ENCODE measurements at regions not wholly inside any gene's neighbourhood (a gene's known extent, or its start where the extent isn't known, plus 50 kb on each side); places are given as distances from the start of the nearest gene placed in this dataset.

- Histone ChIP-seq H3K36me3 (ENCODE audit: insufficient read depth, insufficient read length, low read length) (no peaks in the 10 kb centered on the region), H3K27me3 (ENCODE audit: insufficient read depth, insufficient read length) (no peaks in the 10 kb centered on the region), H3K9me3 (ENCODE audit: insufficient read depth, low read length) (no peaks in the 10 kb centered on the region), H3K4me1 (ENCODE audit: insufficient read depth, insufficient read length) (no peaks in the 10 kb centered on the region), H3K9ac (ENCODE audit: insufficient read length, low read depth) (no peak overlapping the region), H3K4me3 (ENCODE audit: insufficient read length, low read depth) (no peak overlapping the region)
- no peak for DNase-seq (ENCODE audit: low read depth, low spot score)
- TF ChIP-seq SUZ12 (IDR thresholded peaks at IDR 0.05; ENCODE audit: extremely low read depth, insufficient read depth, insufficient read length) (no peak), YY1 (IDR thresholded peaks at IDR 0.05; ENCODE audit: insufficient read depth, insufficient read length) (no peak), ZNF274 (IDR thresholded peaks at IDR 0.05; ENCODE audit: low read depth, low read length) (no peak)
Measured at GRCh38 chr5:169435506-169436229, 134.7 kb upstream of the SLIT3 start.

- Histone ChIP-seq H3K27me3 (ENCODE audit: insufficient read depth, insufficient read length) (no peaks in the 10 kb centered on the region), H3K36me3 (ENCODE audit: insufficient read depth, insufficient read length, low read length) (no peaks in the 10 kb centered on the region), H3K9me3 (ENCODE audit: insufficient read depth, low read length) (no peaks in the 10 kb centered on the region), H3K9ac (ENCODE audit: insufficient read length, low read depth) (no peak overlapping the region), H3K4me1 (ENCODE audit: insufficient read depth, insufficient read length) (no peaks in the 10 kb centered on the region), H3K4me3 (ENCODE audit: insufficient read length, low read depth) (no peak overlapping the region)
- TF ChIP-seq YY1 (IDR thresholded peaks at IDR 0.05; ENCODE audit: insufficient read depth, insufficient read length) (no peak), ZNF274 (IDR thresholded peaks at IDR 0.05; ENCODE audit: low read depth, low read length) (no peak), SUZ12 (IDR thresholded peaks at IDR 0.05; ENCODE audit: extremely low read depth, insufficient read depth, insufficient read length) (no peak)
- DNase-seq (ENCODE audit: low read depth, low spot score) = no peak
Measured at GRCh38 chr5:169433221-169433651, 132.3 kb upstream of the SLIT3 start.

- Histone ChIP-seq H3K9ac (ENCODE audit: insufficient read length, low read depth) (no peak overlapping the region), H3K4me1 (ENCODE audit: insufficient read depth, insufficient read length) (no peaks in the 10 kb centered on the region), H3K9me3 (ENCODE audit: insufficient read depth, low read length) (no peaks in the 10 kb centered on the region), H3K36me3 (ENCODE audit: insufficient read depth, insufficient read length, low read length) (no peaks in the 10 kb centered on the region), H3K27me3 (ENCODE audit: insufficient read depth, insufficient read length) (no peaks in the 10 kb centered on the region), H3K4me3 (ENCODE audit: insufficient read length, low read depth) (no peak overlapping the region)
- no peak for DNase-seq (ENCODE audit: low read depth, low spot score)
- TF ChIP-seq YY1 (IDR thresholded peaks at IDR 0.05; ENCODE audit: insufficient read depth, insufficient read length) (no peak), SUZ12 (IDR thresholded peaks at IDR 0.05; ENCODE audit: extremely low read depth, insufficient read depth, insufficient read length) (no peak), ZNF274 (IDR thresholded peaks at IDR 0.05; ENCODE audit: low read depth, low read length) (no peak)
Measured at GRCh38 chr5:169431386-169431785, 130.4 kb upstream of the SLIT3 start.

GRCh38 chr5:169430671-169431070, 129.7 kb upstream of the SLIT3 start:
- no peaks in the 10 kb centered on the region for H3K4me1 ChIP-seq (ENCODE audit: insufficient read depth, insufficient read length)
- no peak for TF ChIP-seq YY1 (IDR thresholded peaks at IDR 0.05; ENCODE audit: insufficient read depth, insufficient read length)
- TF ChIP-seq ZNF274 (IDR thresholded peaks at IDR 0.05; ENCODE audit: low read depth, low read length) = no peak
- no peak for TF ChIP-seq SUZ12 (IDR thresholded peaks at IDR 0.05; ENCODE audit: extremely low read depth, insufficient read depth, insufficient read length)
- H3K27me3 ChIP-seq (ENCODE audit: insufficient read depth, insufficient read length) = no peaks in the 10 kb centered on the region
- H3K9ac ChIP-seq (ENCODE audit: insufficient read length, low read depth) = no peak overlapping the region
- no peaks in the 10 kb centered on the region for H3K9me3 ChIP-seq (ENCODE audit: insufficient read depth, low read length)
- H3K36me3 ChIP-seq (ENCODE audit: insufficient read depth, insufficient read length, low read length) = no peaks in the 10 kb centered on the region
- no peak overlapping the region for H3K4me3 ChIP-seq (ENCODE audit: insufficient read length, low read depth)
- no peak for DNase-seq (ENCODE audit: low read depth, low spot score)

- Histone ChIP-seq H3K4me1 (ENCODE audit: insufficient read depth, insufficient read length) (no peaks in the 10 kb centered on the region), H3K9ac (ENCODE audit: insufficient read length, low read depth) (no peak overlapping the region), H3K9me3 (ENCODE audit: insufficient read depth, low read length) (no peaks in the 10 kb centered on the region), H3K4me3 (ENCODE audit: insufficient read length, low read depth) (no peak overlapping the region), H3K36me3 (ENCODE audit: insufficient read depth, insufficient read length, low read length) (no peaks in the 10 kb centered on the region), H3K27me3 (ENCODE audit: insufficient read depth, insufficient read length) (no peaks in the 10 kb centered on the region)
- TF ChIP-seq ZNF274 (IDR thresholded peaks at IDR 0.05; ENCODE audit: low read depth, low read length) (no peak), YY1 (IDR thresholded peaks at IDR 0.05; ENCODE audit: insufficient read depth, insufficient read length) (no peak), SUZ12 (IDR thresholded peaks at IDR 0.05; ENCODE audit: extremely low read depth, insufficient read depth, insufficient read length) (no peak)
- DNase-seq (ENCODE audit: low read depth, low spot score) = no peak
Measured at GRCh38 chr5:169429044-169429443, 128.1 kb upstream of the SLIT3 start.

GRCh38 chr5:169426784-169427183, 125.8 kb upstream of the SLIT3 start:
- H3K36me3 ChIP-seq (ENCODE audit: insufficient read depth, insufficient read length, low read length) = no peaks in the 10 kb centered on the region
- H3K9me3 ChIP-seq (ENCODE audit: insufficient read depth, low read length) = no peaks in the 10 kb centered on the region
- TF ChIP-seq YY1 (IDR thresholded peaks at IDR 0.05; ENCODE audit: insufficient read depth, insufficient read length) (no peak), SUZ12 (IDR thresholded peaks at IDR 0.05; ENCODE audit: extremely low read depth, insufficient read depth, insufficient read length) (no peak), ZNF274 (IDR thresholded peaks at IDR 0.05; ENCODE audit: low read depth, low read length) (no peak)
- no peak overlapping the region for H3K9ac ChIP-seq (ENCODE audit: insufficient read length, low read depth)
- no peaks in the 10 kb centered on the region for H3K27me3 ChIP-seq (ENCODE audit: insufficient read depth, insufficient read length)
- no peak overlapping the region for H3K4me3 ChIP-seq (ENCODE audit: insufficient read length, low read depth)
- DNase-seq (ENCODE audit: low read depth, low spot score) = no peak
- H3K4me1 ChIP-seq (ENCODE audit: insufficient read depth, insufficient read length) = no peaks in the 10 kb centered on the region

GRCh38 chr5:169424670-169425378, 123.9 kb upstream of the SLIT3 start:
- no peak for DNase-seq (ENCODE audit: low read depth, low spot score)
- TF ChIP-seq YY1 (IDR thresholded peaks at IDR 0.05; ENCODE audit: insufficient read depth, insufficient read length) (no peak), ZNF274 (IDR thresholded peaks at IDR 0.05; ENCODE audit: low read depth, low read length) (no peak), SUZ12 (IDR thresholded peaks at IDR 0.05; ENCODE audit: extremely low read depth, insufficient read depth, insufficient read length) (no peak)
- Histone ChIP-seq H3K9me3 (ENCODE audit: insufficient read depth, low read length) (no peaks in the 10 kb centered on the region), H3K27me3 (ENCODE audit: insufficient read depth, insufficient read length) (no peaks in the 10 kb centered on the region), H3K36me3 (ENCODE audit: insufficient read depth, insufficient read length, low read length) (no peaks in the 10 kb centered on the region), H3K4me3 (ENCODE audit: insufficient read length, low read depth) (no peak overlapping the region), H3K4me1 (ENCODE audit: insufficient read depth, insufficient read length) (no peaks in the 10 kb centered on the region), H3K9ac (ENCODE audit: insufficient read length, low read depth) (no peak overlapping the region)

All from NT2/D1 (cell line).